ENCODE measurements at regions not wholly inside any gene's neighbourhood (a gene's known extent, or its start where the extent isn't known, plus 50 kb on each side); places are given as distances from the start of the nearest gene placed in this dataset.
"Not testable (repeated sequence)": the region's sequence is repeated elsewhere in the genome, so short reads cannot be mapped to it uniquely, and the experiment has no call there.

DNA sequence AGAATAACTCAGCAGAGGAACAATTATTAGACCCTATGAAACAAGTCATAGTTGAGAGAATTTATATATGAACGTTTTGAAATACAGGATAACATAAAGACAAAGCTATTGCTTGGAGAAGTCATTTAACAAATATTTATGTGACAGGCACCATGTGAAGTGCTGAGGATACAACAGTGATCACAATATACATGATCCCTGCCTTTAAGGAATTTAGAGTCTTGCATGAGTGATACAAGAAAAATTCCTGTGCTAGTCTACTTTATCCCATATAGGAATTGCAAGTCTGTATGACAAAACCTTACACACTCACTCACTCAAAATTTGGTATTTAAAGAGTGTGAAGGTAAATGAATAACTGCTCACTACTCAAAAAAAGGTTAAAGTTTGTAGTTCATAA, 94.5 kb upstream of the NOTCH2NLA start:
- TF ChIP-seq, protein P1, sequence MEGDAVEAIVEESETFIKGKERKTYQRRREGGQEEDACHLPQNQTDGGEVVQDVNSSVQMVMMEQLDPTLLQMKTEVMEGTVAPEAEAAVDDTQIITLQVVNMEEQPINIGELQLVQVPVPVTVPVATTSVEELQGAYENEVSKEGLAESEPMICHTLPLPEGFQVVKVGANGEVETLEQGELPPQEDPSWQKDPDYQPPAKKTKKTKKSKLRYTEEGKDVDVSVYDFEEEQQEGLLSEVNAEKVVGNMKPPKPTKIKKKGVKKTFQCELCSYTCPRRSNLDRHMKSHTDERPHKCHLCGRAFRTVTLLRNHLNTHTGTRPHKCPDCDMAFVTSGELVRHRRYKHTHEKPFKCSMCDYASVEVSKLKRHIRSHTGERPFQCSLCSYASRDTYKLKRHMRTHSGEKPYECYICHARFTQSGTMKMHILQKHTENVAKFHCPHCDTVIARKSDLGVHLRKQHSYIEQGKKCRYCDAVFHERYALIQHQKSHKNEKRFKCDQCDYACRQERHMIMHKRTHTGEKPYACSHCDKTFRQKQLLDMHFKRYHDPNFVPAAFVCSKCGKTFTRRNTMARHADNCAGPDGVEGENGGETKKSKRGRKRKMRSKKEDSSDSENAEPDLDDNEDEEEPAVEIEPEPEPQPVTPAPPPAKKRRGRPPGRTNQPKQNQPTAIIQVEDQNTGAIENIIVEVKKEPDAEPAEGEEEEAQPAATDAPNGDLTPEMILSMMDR (IDR thresholded peaks at IDR 0.05), result not testable (repeated sequence)
- not testable (repeated sequence) for TF ChIP-seq POLR2AphosphoS5 (IDR thresholded peaks at IDR 0.05; ENCODE audit: insufficient read depth in 1 of 2, low read depth in 1 of 2)

All from vagina (tissue), 2 donors.